IPS-20b (cell line): ENCODE measurements at regions not wholly inside any gene's neighbourhood (a gene's known extent, or its start where the extent isn't known, plus 50 kb on each side); places are given as distances from the start of the nearest gene placed in this dataset.

Experiments
- H3K27ac ChIP-seq: one replicate; pipeline ENCODE4 v1.5.1; 2013; ENCODE audit warnings: low read length
- H3K27me3 ChIP-seq: 2 replicates; pipeline ENCODE4 v1.6.1; 2013; ENCODE audit warnings: mild to moderate bottlenecking, low read length, inconsistent platforms; ENCODE audit not compliant: insufficient read depth
- H3K36me3 ChIP-seq: 2 replicates; pipeline ENCODE4 v1.6.1; 2013; ENCODE audit warnings: low read depth, mild to moderate bottlenecking, inconsistent platforms, low read length, moderate library complexity; ENCODE audit not compliant: insufficient read depth
- H3K4me1 ChIP-seq: 2 replicates; pipeline ENCODE4 v1.6.1; 2013; ENCODE audit warnings: mild to moderate bottlenecking, control low read depth, inconsistent platforms, low read length, moderate library complexity; ENCODE audit not compliant: insufficient read depth
- H3K4me3 ChIP-seq: 2 replicates; pipeline ENCODE4 v1.5.1; 2013; ENCODE audit warnings: mild to moderate bottlenecking, low read length, inconsistent platforms
- H3K9ac ChIP-seq: 2 replicates; pipeline ENCODE4 v1.6.1; 2013; ENCODE audit warnings: low read depth, mild to moderate bottlenecking, inconsistent platforms, low read length, moderate library complexity
- H3K9me3 ChIP-seq: 2 replicates; pipeline ENCODE4 v1.6.1; 2013; ENCODE audit warnings: mild to moderate bottlenecking, low read depth, low read length, inconsistent platforms; ENCODE audit not compliant: insufficient read depth

DNA sequence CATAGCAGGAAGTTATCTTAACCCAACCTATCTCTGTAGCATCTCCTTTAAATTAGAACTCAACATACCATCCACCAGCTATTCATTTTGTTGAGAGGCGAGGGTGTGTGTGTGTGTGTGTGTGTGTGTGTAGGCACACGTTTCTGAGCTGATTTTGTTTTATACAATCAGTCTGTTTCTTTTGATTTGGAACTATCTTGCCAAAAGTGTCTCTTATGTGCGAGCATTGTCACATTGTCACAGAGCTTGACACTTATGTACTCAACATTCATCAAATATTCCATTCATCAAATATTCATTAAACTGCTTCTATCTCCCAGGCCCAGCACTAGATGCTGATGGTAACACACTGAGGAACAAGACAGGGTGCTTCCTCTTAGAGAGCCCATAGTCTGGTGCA is 180.4 kb downstream of the HAPSTR1 start:
- H3K4me3 ChIP-seq, result no peak overlapping the region
- no peak overlapping the region for H3K9ac ChIP-seq
- no peaks in the 10 kb centered on the region for H3K36me3 ChIP-seq
- no peaks in the 10 kb centered on the region; the same call in 1 of the 2 replicates for H3K27me3 ChIP-seq
- no peaks in the 10 kb centered on the region for H3K9me3 ChIP-seq
- H3K27ac ChIP-seq, result no peak overlapping the region
- no peaks in the 10 kb centered on the region for H3K4me1 ChIP-seq

- H3K4me1 ChIP-seq, result no peaks in the 10 kb centered on the region
- H3K9me3 ChIP-seq, result no peaks in the 10 kb centered on the region
- no peaks in the 10 kb centered on the region; the same call in 1 of the 2 replicates for H3K27me3 ChIP-seq
- H3K27ac ChIP-seq, result no peak overlapping the region
- H3K36me3 ChIP-seq, result no peaks in the 10 kb centered on the region
- no peak overlapping the region for H3K4me3 ChIP-seq
- H3K9ac ChIP-seq, result no peak overlapping the region
Measured at GRCh38 chr16:9275377-9275776, 183.9 kb downstream of the HAPSTR1 start.

GRCh38 chr16:9275816-9276354 is 184.4 kb downstream of the HAPSTR1 start:
- H3K4me1 ChIP-seq, result no peaks in the 10 kb centered on the region
- H3K27me3 ChIP-seq, result no peaks in the 10 kb centered on the region
- H3K4me3 ChIP-seq, result no peak overlapping the region
- no peaks in the 10 kb centered on the region for H3K9me3 ChIP-seq
- no peak overlapping the region for H3K9ac ChIP-seq
- no peak overlapping the region for H3K27ac ChIP-seq
- no peaks in the 10 kb centered on the region for H3K36me3 ChIP-seq

DNA sequence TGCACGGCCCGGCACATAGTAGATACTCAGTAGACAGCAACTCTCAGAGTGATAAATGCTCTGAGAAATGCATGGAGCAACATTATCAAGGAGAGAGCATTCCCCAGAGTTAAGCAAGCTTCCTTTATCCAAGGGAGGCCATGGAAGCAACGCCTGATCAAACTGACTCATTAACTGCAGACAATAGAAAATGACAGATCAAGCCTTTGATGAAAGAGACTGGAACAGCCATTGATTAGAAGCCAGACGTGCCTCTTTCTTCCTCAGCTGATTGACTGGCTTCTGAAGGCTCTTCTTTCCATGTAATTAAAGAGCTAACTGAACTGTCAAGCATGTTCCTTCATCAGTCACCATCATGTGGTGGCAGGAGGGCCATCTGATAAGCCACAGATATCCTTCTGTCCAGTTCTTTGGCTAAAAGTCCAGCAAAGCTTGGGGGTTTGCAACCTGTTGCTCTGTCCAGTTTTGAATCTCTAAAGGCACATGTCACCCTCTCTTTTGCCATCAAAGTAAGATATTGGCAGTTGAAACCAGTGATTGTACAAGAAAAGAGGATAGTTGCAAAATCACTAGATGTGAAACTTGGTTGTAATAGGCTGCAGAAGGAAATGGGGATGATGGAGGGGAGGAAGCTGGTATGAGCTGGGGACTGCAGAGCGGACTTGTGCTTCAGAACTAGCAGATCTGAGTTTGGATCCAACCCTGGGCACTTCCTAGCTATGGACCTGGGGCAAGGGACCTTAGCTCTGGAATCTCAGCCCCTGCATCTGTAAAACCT is 188.0 kb downstream of the HAPSTR1 start:
- H3K9ac ChIP-seq, result no peak overlapping the region
- no peaks in the 10 kb centered on the region for H3K27me3 ChIP-seq
- no peaks in the 10 kb centered on the region for H3K9me3 ChIP-seq
- no peak overlapping the region for H3K4me3 ChIP-seq
- no peaks in the 10 kb centered on the region for H3K4me1 ChIP-seq
- H3K27ac ChIP-seq, result no peak overlapping the region
- no peaks in the 10 kb centered on the region for H3K36me3 ChIP-seq

DNA sequence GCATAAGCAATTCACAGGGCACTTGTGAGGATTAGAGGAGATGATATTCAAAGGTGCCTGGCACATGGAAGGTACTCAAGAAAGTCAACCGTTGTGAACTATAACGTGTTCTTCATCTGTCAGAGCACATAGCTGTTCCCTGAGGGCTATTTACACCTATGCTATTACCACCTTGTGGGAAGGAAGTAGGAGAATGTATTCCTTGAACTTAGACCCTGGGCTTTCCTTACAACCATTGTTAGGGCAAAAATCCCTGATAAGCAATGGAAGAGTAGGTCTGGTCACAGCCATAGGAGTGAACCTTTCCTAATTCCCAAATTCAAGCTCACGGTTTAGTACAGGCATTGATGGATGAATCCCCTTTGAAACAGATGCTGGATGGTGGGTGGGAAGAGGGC is 188.6 kb downstream of the HAPSTR1 start:
- H3K9me3 ChIP-seq, result no peaks in the 10 kb centered on the region
- no peak overlapping the region for H3K27ac ChIP-seq
- H3K36me3 ChIP-seq, result no peaks in the 10 kb centered on the region
- H3K9ac ChIP-seq, result no peak overlapping the region
- no peak overlapping the region for H3K4me3 ChIP-seq
- no peaks in the 10 kb centered on the region for H3K27me3 ChIP-seq
- H3K4me1 ChIP-seq, result no peaks in the 10 kb centered on the region

GRCh38 chr16:9286930-9287329 is 195.5 kb downstream of the HAPSTR1 start:
- H3K27ac ChIP-seq, result no peak overlapping the region
- no peaks in the 10 kb centered on the region for H3K4me1 ChIP-seq
- H3K36me3 ChIP-seq, result no peaks in the 10 kb centered on the region
- no peak overlapping the region for H3K4me3 ChIP-seq
- H3K27me3 ChIP-seq, result no peaks in the 10 kb centered on the region
- no peak overlapping the region for H3K9ac ChIP-seq
- H3K9me3 ChIP-seq, result no peaks in the 10 kb centered on the region

DNA sequence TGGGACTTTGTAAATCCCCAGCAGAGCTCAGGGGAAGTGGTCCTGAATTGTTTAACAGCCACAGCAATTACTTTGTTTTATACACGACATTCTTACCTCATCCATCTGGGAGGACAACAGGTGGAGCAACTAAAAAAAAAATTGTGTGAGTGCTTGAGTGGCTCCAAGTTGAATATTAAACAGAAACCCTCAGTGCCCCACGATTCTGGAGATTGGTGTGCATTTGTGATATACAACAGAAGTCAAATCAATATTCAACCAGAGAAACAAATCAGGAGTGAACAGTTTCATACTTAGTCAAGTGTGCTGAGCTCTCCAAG is 204.8 kb downstream of the HAPSTR1 start:
- Histone ChIP-seq H3K27me3 (no peaks in the 10 kb centered on the region), H3K9ac (no peak overlapping the region), H3K4me3 (no peak overlapping the region), H3K36me3 (no peaks in the 10 kb centered on the region), H3K27ac (no peak overlapping the region), H3K9me3 (no peaks in the 10 kb centered on the region), H3K4me1 (no peaks in the 10 kb centered on the region)

- no peaks in the 10 kb centered on the region for H3K36me3 ChIP-seq
- H3K27me3 ChIP-seq, result no peaks in the 10 kb centered on the region
- H3K9me3 ChIP-seq, result no peaks in the 10 kb centered on the region
- no peak overlapping the region for H3K4me3 ChIP-seq
- H3K27ac ChIP-seq, result no peak overlapping the region
- H3K4me1 ChIP-seq, result no peaks in the 10 kb centered on the region
- H3K9ac ChIP-seq, result no peak overlapping the region
Measured at GRCh38 chr16:9297437-9298113, 206.1 kb downstream of the HAPSTR1 start.

DNA sequence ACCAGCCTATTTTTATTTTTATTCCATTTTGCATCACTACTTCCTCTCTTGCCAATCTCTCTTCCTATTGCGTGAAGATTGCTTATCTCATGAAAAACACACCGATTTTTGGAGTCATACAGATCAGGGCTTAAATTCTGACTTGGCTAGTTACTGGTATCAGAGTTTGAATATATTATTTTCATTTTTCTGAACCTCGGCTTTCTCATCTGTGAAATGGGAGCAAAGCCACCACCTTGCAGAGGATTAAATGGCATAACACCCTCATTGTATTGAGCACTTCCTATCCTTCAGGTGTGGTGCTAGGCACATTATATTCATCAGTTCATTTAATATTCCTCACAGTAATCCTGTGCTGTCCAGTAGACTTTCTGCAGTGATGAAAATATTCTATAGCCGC is 208.8 kb downstream of the HAPSTR1 start:
- Histone ChIP-seq H3K9ac (no peak overlapping the region), H3K9me3 (no peaks in the 10 kb centered on the region), H3K4me1 (no peaks in the 10 kb centered on the region), H3K36me3 (no peaks in the 10 kb centered on the region), H3K27ac (no peak overlapping the region), H3K4me3 (no peak overlapping the region), H3K27me3 (no peaks in the 10 kb centered on the region)

- Histone ChIP-seq H3K4me3 (no peak overlapping the region), H3K9ac (no peak overlapping the region), H3K27me3 (no peaks in the 10 kb centered on the region), H3K36me3 (no peaks in the 10 kb centered on the region), H3K4me1 (no peaks in the 10 kb centered on the region), H3K9me3 (no peaks in the 10 kb centered on the region), H3K27ac (no peak overlapping the region)
Measured at GRCh38 chr16:9302072-9302471, 210.6 kb downstream of the HAPSTR1 start.

DNA sequence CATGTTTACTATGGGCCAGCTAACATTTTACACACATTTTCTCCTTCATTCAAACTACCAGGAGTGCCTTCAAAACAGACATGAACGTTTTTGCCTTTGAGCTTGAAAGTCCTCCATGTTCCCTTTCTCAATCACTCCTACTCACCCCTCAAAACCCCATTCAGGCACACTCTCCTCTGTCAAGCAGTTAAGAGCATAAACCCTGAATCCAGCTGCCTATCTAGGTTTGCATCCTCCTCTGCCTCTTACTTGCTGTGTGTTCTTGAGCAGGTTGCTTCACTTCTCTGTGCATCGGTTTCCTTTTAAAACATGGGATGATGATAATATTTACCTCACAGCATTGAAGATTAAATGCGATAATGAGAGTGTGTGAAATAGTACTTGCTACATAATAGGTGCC is 215.3 kb downstream of the HAPSTR1 start:
- Histone ChIP-seq H3K27ac (no peak overlapping the region), H3K9ac (no peak overlapping the region), H3K36me3 (no peaks in the 10 kb centered on the region), H3K4me1 (peaks cover 4% of the 10 kb centered on the region; the same call in 1 of the 2 replicates), H3K27me3 (no peaks in the 10 kb centered on the region), H3K4me3 (no peak overlapping the region), H3K9me3 (no peaks in the 10 kb centered on the region)

DNA sequence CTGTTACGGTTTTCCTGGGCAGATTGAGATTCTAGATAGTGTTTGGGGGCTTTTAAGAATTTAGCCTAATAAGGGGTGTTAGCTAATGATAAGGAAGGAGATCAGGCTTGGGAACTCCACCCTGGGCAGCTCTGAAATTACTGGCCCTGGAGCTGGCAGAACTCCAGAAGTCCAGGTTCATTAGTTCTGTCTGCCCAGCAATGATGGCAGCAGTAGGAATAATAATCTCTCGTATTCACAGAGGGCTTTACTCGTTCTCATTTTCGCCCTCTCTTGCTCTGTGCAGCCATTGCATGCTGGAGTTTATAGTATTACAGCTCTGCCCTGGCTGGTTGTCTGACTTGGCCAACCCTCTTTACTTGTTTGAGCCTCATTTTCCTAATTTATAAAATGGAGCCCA is 216.0 kb downstream of the HAPSTR1 start:
- H3K36me3 ChIP-seq, result no peaks in the 10 kb centered on the region
- H3K9ac ChIP-seq, result no peak overlapping the region
- H3K27ac ChIP-seq, result no peak overlapping the region
- no peaks in the 10 kb centered on the region for H3K9me3 ChIP-seq
- peaks cover 4% of the 10 kb centered on the region; the same call in 1 of the 2 replicates for H3K4me1 ChIP-seq
- no peaks in the 10 kb centered on the region for H3K27me3 ChIP-seq
- no peak overlapping the region for H3K4me3 ChIP-seq
